ENCODE measurements at regions not wholly inside any gene's neighbourhood (a gene's known extent, or its start where the extent isn't known, plus 50 kb on each side); places are given as distances from the start of the nearest gene placed in this dataset.

- no peak overlapping the region for H3K27ac ChIP-seq
- TF ChIP-seq ZFX (IDR thresholded peaks at IDR 0.05) (no peak), CTCF (conservative IDR thresholded peaks at IDR 0.05) (no peak)
Observed at GRCh38 chr9:87818308-87818707, 64.4 kb upstream of the SPATA31E1 start.

- no peak overlapping the region for H3K27ac ChIP-seq
- TF ChIP-seq CTCF (conservative IDR thresholded peaks at IDR 0.05) (no peak; the same call in 1 of the 2 replicates), ZFX (IDR thresholded peaks at IDR 0.05) (no peak)
Observed at GRCh38 chr9:87824216-87824875, 58.3 kb upstream of the SPATA31E1 start.

GRCh38 chr9:87824886-87825285 is 57.8 kb upstream of the SPATA31E1 start:
- H3K27ac ChIP-seq, result no peak overlapping the region
- TF ChIP-seq ZFX (IDR thresholded peaks at IDR 0.05), result no peak
- TF ChIP-seq CTCF (conservative IDR thresholded peaks at IDR 0.05), result no peak

- no peak overlapping the region for H3K27ac ChIP-seq
- TF ChIP-seq CTCF (conservative IDR thresholded peaks at IDR 0.05), result no peak
- TF ChIP-seq ZFX (IDR thresholded peaks at IDR 0.05), result no peak
Observed at GRCh38 chr9:87826331-87826730, 56.3 kb upstream of the SPATA31E1 start.

GRCh38 chr9:87827341-87827740 is 55.3 kb upstream of the SPATA31E1 start:
- TF ChIP-seq ZFX (IDR thresholded peaks at IDR 0.05), result no peak
- no peak for TF ChIP-seq CTCF (conservative IDR thresholded peaks at IDR 0.05)
- H3K27ac ChIP-seq, result no peak overlapping the region

- TF ChIP-seq ZFX (IDR thresholded peaks at IDR 0.05) (no peak), CTCF (conservative IDR thresholded peaks at IDR 0.05) (no peak)
- no peak overlapping the region for H3K27ac ChIP-seq
Observed at GRCh38 chr9:87829756-87830155, 52.9 kb upstream of the SPATA31E1 start.

GRCh38 chr9:87830446-87830845 is 52.2 kb upstream of the SPATA31E1 start:
- no peak for TF ChIP-seq CTCF (conservative IDR thresholded peaks at IDR 0.05)
- TF ChIP-seq ZFX (IDR thresholded peaks at IDR 0.05), result no peak
- H3K27ac ChIP-seq, result no peak overlapping the region

Measured in C4-2B (cell line).